ENCODE measurements at regions not wholly inside any gene's neighbourhood (a gene's known extent, or its start where the extent isn't known, plus 50 kb on each side); places are given as distances from the start of the nearest gene placed in this dataset.

GRCh38 chr3:69527498-69527897 lies 141.6 kb upstream of the FRMD4B start:
- TF ChIP-seq POLR2AphosphoS5 (IDR thresholded peaks at IDR 0.05; ENCODE audit: low read depth, low read length) (no peak), POLR2A (IDR thresholded peaks at IDR 0.05; ENCODE audit: low read depth, low read length) (no peak), TAF1 (IDR thresholded peaks at IDR 0.05; ENCODE audit: borderline replicate concordance, low read depth, low read length) (no peak)

Data from GM12892 (cell line).